NK-92 treated with Interleukin-12 subunit alpha and Interleukin-12 subunit beta, amount 100 ng/mL, for 24 hours (cell line): ENCODE measurements at regions not wholly inside any gene's neighbourhood (a gene's known extent, or its start where the extent isn't known, plus 50 kb on each side); places are given as distances from the start of the nearest gene placed in this dataset.

Source experiments
- DNase-seq: peaks from one replicate; lab custom pipeline; 2025; lab: John Stamatoyannopoulos, UW

GRCh38 chr3:79874646-79875045 is 106.8 kb upstream of the ROBO1 start:
- no peak for DNase-seq

DNA sequence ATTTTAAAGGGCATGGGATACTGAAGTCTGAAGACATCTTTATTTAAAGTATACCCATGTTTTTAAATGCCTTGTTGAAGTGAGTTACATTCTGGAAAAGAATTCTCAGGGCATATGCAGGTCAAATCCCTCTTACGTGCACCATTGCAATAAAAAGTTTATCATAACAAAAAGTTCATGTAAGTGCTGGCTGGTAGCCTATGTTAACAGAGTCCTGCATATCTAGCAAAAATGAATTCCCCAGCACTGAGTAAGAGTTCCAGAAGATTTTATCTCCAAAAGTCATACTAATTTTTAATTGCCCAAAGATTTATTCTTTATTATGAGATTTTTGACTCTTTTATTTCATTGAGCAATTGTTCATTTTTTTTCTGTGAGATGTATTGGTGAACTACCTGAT is 104.7 kb upstream of the ROBO1 start:
- no peak for DNase-seq

- no peak for DNase-seq
Observed at GRCh38 chr3:79871656-79872055, 103.9 kb upstream of the ROBO1 start.

DNA sequence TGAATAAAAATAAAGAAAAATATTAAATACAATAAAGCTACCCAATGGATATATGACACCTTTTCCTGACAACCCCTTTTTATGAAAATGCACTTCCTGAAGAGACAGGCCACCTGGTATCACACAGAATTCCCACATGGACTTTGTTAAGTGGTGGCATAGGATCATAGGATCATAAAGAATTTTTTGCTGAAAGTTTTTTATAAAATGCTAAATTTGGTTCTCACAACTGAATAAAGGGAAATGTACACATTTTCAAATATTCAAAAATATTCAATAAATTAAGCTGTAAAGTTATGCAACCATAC is 102.5 kb upstream of the ROBO1 start:
- no peak for DNase-seq

GRCh38 chr3:79869461-79870312 is 101.9 kb upstream of the ROBO1 start:
- no peak for DNase-seq

GRCh38 chr3:79866162-79866561 is 98.4 kb upstream of the ROBO1 start:
- no peak for DNase-seq

GRCh38 chr3:79864077-79864476 is 96.3 kb upstream of the ROBO1 start:
- DNase-seq: no peak

DNA sequence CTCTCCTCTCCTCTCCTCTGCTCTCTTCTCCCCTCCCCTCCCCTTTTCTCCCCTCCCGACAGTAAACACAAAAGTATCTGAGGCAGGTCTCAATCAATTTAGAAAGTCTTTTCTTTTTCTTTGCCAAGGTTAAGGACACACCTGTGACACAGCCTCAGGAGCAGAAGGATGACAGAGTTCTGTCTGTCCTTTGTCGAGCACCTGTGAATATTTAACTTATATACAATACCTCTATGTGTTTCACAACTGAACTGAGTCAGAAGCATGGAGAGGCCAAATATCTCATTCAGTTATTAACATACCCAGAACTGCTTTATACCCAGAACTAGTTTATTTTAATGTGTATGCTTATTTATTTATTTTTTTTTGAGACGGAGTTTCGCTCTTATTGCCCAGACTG is 81.1 kb upstream of the ROBO1 start:
- DNase-seq: no peak

- DNase-seq: no peak
Observed at GRCh38 chr3:79847928-79848327, 80.1 kb upstream of the ROBO1 start.

- DNase-seq: no peak
Observed at GRCh38 chr3:79846148-79846933, 78.5 kb upstream of the ROBO1 start.

- no peak for DNase-seq
Observed at GRCh38 chr3:79845546-79845945, 77.7 kb upstream of the ROBO1 start.

DNA sequence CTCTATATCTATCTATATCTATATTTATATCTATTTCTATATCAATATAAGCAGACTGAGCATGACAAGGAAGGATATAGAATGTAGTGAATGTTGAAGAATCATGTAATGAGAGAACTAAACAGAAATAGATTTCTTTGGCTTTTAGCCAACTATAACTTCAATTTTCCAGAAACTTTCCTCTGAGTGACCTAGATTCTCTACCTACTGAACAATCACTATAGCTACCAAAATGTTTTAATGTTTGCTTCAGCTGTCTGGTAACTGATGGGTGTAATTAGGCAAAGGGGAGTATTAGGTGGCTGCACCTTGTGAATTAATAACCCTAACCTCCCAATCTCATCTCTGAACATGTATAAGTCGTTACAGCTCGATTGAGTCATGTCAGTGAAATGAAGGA is 76.4 kb upstream of the ROBO1 start:
- no peak for DNase-seq

- no peak for DNase-seq
Observed at GRCh38 chr3:79843180-79843579, 75.4 kb upstream of the ROBO1 start.

DNA sequence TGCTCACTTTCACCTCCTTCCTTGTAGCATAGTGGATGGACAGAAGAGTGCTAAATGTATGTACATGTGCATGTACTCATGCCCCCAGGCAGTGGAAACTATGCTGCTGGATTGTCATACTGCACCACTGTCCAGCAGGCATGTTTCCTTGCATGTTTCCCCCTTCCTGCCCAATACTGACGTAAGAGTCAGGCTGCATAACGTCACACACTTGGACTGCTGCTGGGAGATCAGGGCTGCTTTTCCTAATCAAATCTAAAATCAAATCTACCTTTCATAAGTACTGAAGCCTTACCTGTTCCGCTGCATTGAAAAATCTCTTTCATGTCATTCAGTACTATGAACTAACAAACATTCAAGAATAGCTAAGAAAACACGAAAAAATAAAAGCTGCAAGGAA is 67.9 kb upstream of the ROBO1 start:
- no peak for DNase-seq

- no peak for DNase-seq
Observed at GRCh38 chr3:79824166-79824565, 56.4 kb upstream of the ROBO1 start.

DNA sequence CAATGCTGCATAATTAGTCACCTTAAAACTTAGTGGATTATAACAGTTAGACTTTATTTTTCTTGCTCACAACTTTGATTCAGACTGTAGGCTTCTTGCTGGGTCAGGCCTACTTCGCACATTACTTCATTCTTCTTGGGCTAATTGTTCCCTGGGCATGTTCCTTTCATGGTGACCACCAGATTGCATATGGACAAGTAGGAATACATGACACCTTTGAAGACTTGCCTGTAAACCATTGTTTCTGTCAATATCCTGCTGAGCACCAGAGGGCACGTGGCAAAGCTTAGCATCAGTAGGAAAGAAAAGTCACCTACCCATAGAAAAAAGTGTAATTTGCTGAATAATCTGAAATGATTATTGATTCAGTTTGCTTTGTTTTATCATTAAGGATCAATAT is 54.3 kb upstream of the ROBO1 start:
- no peak for DNase-seq

DNA sequence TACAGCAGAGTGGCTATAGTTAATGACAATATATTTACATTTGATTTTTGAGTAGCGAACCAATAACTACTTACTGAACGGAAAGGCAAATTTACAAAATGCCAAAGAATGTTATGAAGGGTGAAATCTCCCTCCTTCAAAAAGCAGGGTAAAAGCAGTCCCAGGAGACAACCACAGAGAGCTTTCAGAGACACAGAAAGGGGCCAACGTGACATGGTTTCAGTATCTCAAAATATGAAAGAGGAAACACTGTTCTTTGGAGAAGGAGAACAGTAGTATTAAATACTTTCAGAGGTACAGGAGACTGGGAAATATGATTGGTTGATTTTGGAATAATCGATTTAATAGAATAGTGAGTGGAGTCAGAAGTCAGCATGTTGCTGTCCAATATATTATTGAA is 52.3 kb upstream of the ROBO1 start:
- no peak for DNase-seq

GRCh38 chr3:79818015-79818414 is 50.2 kb upstream of the ROBO1 start:
- no peak for DNase-seq
